GM18867 (cell line): ENCODE measurements at regions not wholly inside any gene's neighbourhood (a gene's known extent, or its start where the extent isn't known, plus 50 kb on each side); places are given as distances from the start of the nearest gene placed in this dataset.
"Not testable (repeated sequence)": the region's sequence is repeated elsewhere in the genome, so short reads cannot be mapped to it uniquely, and the experiment has no call there.

ENCODE experiments used
- ATAC-seq: cut with Tn5 transposase; IDR thresholded peaks from one replicate; pipeline ENCODE4 v1.9.1; 2021; ENCODE audit warnings: mild to moderate bottlenecking, moderate library complexity; ENCODE audit not compliant: unreplicated experiment

DNA sequence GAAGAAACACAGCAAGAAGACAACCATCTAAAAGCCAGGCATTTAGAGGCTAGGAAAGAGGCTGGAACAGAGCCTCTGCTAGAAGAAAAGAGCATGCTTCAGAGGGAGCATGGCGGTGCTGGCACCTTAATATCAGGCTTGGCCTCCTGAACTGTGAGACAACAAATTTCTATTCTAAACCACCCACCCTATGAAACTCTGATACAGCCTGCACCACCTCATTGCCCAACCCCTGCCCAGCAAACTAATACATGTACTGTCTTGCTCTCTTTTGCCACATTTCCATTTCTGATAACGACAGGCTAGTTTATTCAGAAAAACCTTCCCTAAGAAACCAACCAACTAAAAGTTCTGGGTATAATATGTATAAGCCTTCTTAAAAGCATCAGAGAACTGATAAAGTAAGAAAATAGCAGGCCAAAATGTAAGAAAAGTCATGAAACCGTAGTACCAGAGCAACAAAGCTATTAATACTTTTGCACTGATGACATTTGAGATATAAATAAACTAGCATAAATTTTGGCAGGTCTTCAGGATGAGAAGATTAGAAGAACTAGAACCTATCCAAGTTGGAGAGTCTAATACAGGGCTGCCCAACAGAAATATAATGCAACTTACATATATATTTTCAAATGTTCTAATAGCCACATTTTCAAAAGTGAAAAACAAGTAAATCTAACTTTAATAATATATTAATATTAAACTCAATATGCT, 184.7 kb upstream of the HSF2 start:
- no peak for ATAC-seq

DNA sequence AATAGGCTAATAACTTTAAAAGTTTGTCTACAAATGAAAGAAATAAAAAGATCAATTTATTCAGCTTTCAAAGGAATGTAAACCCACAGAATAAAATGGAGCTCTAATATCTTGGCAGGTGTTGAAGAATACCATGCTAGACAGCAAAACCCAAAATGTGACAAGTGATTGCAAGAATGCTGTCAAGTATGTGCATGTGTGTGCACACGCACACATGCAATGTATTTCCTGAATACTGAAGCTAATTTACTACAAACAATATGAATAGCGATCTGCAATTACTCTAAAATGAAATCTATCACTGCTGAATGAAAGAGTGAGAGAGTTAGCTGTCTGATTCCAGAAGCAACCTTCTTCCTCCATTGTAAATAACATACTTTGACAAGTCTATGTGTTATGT, 179.2 kb upstream of the HSF2 start:
- no peak for ATAC-seq

DNA sequence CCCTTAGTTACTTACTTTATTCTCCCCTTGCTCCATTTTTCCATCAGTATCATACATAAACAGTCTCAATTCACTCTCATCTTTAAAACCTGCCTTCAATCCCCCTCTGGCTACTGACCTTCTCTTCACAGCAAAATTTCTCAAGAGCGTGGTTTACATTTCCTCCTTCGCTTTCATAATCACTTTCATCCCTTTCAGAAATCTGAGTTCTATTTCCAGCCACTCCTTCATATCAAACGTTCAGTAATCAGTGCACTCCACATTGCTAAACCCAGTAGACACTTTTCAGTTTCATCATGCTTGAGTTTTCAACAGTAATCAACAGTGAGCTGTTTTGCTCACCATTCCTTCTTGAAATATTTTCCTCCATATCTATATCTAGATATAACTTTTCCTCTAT, 176.7 kb upstream of the HSF2 start:
- ATAC-seq = no peak

DNA sequence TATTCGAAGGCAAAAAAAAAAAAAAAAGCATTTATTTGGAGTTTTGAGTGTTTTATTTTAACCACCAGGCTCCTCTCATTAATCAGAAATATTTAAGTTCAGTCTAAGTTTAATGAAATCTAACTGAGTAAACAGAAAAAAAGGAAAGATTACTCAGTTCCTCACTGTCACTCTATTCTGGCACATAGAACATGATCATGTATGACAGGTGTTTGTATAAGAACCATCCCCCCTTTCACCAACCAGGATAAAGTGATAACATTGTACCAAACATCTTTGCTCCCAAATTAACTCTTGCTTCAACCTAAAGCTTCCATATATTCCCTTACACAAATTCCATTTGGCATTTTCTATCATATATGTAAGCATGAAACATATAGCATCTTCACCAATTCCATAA, 176.2 kb upstream of the HSF2 start:
- ATAC-seq = no peak

DNA sequence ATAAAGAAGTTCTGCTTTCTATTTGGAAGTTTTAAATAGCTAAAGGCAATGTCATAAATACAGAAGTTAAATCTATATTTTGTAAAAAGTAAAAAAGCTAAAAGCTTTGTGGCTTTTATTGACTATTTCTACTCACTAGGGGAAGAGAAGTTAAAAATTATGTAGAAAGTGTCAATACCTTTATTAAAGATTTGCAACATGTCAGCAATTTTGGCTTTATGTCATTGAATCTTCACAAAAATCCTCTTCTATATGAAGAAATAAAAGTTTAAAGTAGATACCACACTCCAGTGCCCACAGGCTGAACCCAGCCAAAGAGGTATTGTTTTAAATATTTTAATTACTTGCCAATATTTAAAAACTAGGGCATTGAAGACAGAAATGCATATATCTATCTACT, 160.6 kb upstream of the HSF2 start:
- ATAC-seq = no peak

DNA sequence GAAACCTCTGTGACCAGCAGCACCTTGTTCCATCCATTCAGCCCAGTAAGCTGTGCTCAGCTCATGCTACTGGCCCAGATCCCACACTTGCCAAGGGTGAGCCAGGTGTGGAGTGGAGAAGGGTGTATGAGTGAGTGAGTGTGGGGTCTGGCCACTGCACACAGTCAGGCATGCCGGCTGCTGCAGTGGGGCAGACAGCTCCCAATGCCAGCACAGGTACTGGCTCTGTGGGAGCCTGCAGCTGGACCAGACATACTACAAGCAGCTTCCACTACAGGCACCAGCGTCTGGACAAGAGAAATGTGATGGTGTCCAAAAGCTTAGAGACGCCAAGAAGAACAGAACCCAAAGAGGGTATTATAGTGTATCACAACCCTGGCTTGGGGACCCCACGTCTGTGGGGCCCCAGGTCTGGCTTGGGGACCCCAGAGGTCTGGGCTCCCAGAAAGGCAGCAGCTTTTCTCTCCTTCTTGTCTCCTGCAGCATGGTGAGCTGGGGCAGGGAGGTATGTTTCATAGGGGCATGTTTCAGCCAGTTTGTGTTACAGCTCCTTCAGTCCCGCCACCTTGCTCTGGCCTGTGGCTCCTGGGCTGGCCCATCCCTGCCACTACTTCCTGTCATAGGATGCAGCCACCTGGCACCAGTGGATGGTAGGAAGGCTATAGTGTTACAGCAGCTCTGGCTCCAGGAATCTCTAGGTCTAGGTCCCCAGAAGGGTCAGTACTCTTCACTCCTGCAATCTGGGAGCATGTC, 152.4 kb upstream of the HSF2 start:
- no peak for ATAC-seq

DNA sequence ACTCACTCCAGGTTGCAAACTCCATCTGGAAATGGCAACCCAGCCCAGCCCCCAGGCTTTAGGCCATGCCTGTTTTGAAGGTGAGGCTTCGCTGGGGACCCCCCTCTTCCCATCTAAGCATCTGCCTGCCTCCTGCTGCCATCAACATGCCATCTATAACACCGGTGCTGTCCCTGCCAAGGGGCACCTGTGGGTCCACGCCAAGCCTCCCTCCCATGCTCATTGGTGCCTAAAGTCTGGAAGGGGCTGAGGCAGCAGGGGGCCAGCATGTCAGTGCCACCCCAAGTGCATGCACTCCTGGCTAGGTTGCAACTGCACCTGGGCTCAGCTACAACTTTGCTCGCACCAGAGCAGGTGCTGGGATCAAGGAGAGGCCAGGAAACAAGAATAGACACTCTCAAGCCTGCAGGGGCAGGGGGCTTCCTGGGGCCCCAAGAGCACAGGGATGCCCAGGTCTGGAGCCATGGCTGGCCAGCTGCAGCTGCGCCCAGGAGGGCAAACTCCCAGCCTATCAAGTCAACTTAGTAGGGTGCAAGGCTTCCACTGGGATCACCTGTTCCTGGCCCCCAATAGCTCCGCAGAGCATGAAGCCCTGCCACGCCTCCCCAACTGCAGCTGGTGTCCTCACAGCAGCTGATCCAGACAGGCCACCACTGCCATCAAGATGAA, 151.3 kb upstream of the HSF2 start:
- no peak for ATAC-seq

DNA sequence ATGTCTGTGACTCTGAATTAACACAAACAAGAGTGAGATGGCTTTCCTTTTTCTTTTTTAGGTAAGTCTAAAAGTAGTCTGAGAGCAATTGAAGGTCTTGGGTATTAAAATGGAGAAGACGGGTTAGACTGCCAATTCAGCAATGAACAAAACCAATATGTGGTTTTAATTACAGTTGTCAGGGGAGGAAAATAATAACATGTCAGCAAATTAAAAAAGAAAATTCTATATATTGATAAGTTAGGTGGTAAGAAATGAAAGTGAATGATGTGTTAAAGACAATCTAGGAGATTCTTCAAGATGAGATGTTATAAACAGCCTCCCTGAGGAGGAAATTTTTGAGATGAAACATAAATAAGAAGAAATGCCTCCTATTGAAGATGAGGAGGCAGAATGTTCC, 150.6 kb upstream of the HSF2 start:
- ATAC-seq = no peak

DNA sequence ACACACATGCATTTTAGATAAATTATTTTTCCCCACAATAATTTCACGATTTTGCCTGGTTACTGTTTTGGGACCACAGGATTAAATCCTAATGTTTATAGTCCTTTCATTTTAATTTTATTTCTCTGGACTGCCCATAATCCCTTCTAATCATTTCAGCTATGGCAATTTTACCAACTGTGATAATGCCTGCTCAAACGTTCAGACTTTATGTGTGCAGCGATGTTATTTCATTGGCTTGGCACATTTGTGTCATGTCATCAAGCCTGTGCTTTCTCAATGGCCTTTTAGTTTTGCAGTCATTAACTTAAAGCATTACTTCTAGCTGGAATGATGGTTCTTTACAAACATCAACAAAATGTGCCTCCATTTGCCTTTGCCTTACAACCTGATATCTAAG, 140.6 kb upstream of the HSF2 start:
- no peak for ATAC-seq

DNA sequence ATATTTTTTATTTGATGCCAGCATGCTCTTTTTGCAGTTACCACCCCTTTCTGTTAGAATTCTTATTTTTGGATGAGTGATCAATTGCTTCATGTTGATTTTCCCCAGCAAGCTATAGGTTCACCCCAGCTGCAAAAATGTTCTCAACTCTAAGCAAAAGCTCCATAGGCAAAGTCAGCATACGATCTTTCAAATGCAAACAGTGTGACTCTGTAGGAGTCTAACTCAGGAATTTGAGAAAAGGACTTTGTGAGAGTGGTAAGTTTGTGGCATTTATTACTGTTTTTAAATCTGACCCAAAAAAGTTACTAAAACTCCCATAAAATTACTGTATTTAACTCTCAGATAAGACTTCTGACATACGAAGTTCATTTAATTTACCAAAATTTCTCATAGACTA, 134.9 kb upstream of the HSF2 start:
- no peak for ATAC-seq

DNA sequence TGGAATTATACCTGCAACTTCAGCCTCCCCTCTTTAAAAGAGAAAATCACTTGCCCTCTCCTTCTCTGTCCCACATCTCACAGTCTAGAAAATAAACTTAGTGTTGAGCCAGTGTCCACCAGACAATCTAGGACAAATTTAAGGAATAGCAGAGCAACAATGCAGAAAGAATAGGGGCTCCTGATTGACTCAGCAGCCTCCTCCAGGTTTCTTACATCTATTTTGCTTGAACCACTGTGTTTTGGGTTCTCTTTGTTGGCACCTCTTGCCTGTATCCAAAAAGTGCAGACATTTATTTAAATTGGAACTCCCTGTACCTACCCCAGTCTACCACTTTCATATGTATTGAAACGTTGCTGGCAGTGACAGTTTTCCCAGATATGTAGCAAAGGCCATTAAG, 133.7 kb upstream of the HSF2 start:
- ATAC-seq = no peak

DNA sequence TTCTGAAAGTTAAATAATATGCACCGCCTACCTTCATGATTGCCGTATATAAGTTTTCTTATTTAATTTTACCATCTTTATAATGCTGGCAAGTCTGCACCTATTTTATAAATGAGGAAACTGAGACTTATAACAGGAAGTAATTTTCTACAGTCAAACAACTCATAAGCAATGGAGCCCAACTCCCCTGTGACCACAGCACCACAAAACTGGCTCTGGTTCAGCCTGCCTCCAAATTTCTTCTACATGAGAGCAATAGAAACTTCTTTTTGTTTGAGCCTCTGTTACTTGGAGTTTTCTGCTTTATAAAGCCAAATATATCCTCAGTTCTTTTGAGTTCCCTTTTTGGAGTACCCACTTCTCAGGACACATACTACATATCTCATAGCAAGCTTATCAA, 131.1 kb upstream of the HSF2 start:
- no peak for ATAC-seq

DNA sequence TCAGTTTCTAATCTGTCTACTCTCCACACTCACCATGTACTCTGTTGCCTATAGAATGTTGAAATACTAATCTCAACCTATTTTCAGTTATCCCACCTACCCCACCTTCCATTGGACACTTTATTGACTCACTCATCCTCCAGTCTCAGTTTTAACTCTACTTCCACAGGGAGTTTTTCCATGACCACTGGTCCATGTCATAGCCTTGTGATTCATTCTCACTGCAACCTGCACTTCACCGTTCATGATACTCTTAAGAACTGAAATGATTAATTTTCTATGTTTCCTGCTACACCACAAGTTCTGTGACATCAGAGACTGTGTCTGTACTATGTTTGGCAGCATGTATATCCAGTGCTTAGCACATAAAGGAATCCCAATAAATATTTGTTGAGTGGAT, 122.8 kb upstream of the HSF2 start:
- ATAC-seq = no peak

DNA sequence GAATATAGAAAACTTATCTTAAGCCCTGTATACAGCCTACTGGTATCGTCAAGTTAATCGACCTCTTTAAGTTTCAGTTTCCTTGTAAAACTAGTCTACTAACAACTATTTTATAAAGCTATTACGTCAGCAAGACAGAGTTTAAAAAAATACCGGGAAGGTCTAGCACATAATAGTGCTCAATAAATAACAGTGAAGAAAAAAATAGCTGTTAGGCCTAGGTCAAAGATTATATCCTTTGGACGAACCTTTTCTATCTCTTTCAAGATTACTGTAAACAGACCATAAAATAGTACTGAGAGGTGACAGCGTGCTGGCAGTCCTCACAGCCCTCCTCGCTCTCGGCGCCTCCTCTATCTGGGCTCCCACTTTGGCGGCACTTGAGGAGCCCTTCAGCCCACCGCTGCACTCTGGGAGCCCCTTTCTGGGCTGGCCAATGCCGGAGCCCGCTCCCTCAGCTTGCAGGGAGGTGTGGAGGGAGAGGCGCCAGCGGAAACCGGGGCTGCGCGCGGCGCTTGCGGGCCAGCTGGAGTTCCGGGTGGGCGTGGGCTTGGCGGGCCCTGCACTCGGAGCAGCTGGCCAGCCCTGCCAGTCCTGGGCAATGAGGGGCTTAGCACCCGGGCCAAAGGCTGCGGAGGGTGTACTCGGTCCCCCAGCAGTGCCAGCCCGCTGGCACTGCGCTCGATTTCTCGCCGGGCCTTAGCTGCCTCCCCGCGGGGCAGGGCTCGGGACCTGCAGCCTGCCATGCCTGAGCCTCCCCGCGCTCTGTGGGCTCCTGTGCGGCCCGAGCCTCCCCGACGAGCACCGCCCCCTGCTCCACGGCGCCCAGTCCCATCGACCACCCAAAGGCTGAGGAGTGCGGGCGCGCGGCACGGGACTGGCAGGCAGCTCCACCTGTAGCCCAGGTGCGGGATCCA, 119.1 kb upstream of the HSF2 start:
- not testable (repeated sequence) for ATAC-seq

DNA sequence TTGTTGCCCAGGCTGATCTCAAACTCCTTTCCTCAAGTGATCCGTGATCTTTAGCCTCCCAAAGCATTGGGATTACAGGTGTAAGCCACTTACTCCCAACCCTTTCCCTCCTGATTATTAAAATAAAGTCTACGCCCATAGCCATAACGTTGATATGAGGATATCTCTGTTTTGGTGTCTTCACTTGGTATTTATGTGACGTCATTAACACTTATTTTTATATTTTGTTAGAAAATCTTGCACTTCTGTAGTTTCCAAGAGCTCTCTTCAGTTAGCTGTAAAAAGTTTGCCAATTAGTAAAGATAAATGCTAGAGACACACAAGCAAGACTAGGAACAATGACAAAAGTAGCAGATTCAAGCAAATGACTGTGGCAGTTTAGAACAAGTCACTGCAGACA, 115.6 kb upstream of the HSF2 start:
- no peak for ATAC-seq

DNA sequence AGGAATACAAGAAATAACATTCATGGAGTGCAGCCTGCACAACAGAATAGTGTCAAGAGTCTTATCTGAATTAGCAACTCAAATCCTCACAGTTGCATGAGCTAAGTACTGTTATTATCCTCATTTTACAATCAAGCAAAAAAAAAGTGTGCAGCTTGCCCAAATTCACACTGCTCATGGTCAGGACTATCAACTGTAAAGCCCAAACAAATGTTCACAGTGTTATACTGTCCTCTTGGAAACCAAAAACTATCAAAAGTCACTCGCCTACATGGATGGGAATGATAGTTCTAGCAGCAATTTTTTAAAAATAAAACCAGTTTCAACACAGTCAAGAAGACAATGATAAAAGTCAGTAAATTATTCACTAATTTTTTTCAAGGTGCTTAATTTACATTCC, 114.6 kb upstream of the HSF2 start:
- no peak for ATAC-seq

DNA sequence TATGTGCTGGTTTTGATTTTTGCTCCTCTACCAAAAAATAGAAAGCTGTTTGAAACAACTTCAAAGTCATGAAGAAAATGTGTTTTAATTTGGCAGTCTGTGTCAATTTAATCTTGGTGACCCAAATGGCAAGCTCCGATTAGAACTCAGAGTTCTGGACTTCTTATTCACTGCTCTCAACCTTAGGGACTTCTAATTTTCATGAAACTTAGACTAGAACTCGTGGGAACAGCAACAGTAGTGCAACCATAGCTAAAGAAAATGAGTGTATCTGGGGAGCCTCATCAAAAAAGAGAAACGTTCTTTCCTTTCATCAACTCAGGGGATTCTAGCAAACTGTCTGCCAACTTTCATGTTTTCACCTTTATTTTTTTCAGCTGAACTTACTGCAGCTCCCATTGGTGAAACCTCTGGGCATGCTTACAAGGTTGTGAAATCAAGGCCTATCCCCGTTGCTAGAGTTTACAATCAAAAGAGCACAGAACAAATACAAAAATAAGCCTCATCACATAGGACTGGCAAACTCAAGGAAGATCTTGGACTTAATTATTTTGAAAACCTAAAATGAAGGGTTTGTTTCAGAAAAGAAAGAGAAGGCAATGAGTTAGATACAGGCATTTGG, 114.0 kb upstream of the HSF2 start:
- no peak for ATAC-seq

DNA sequence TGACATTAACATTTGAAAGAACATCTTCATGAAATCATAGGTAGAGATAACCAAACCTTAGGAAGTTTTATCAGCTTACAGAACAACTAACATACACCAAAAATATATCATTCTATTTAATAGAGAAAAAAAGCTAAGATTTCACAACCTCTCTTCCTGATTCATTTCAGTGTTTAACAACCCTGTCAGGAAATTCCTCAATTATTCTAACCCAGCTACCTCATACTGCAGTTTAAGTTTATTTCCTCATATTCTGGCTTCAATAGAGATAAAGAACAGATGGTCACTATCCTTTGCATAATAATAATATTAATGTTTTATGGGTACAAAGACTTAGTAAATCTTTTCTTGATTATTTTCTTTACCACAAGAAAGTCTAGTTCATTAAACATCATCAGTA, 112.9 kb upstream of the HSF2 start:
- ATAC-seq = no peak

DNA sequence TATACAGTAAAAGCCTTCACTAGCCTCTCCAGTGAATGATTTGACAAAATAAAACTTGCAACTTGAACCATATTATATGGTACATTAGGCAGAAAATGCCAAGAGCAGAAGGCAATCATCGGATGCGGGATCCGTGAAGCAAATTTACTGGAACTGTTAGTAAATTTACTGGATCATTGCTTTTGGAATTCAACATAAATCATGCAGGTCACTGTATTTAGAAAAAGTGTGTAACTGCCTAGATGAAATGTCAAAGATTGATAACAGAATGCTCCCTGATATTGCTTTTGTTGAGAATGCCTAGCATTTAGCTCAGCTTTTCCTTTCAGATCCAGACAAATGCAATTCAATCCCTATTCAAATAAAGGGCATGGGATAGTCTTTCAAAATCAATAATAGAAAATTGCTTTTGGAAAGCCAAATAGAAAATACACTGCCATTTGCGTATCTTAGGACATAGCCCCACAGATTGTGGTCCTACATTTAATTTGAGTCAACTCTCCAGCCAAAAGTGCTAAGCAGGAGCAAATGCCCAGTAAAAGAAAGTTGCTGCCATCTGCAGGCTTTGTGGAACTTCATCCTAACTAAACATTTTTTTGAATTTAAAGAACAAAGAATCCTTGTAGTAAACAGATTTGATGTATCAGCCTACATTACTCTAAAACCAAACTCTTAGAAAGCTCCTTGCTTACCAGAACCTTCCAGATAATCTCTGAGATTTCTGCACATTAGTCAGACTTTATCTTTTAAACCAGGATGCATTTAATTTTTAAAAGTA, 109.5 kb upstream of the HSF2 start:
- ATAC-seq = no peak

DNA sequence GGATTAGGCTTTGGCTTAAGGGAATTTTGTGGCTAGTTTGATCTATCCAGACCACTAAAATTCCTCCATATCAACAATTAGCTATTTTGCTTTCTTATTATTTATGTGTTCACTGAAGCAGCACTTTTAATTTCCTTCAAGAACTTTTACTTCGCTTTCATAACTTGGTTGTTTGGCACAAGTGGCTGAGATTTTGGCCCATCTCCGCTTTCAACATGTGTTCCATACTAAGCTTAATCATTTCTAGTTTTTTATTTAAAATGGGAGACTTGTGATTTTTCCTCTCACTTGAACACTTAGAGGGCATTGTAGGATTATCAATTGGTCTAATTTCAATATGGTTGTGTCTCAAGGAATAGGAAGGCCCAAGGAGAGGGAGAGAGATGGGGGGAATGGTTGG, 102.4 kb upstream of the HSF2 start:
- ATAC-seq = no peak
